SU-DHL-6 (cell line): ENCODE measurements at regions not wholly inside any gene's neighbourhood (a gene's known extent, or its start where the extent isn't known, plus 50 kb on each side); places are given as distances from the start of the nearest gene placed in this dataset.

Source experiments
- H2AFZ ChIP-seq: fragments of 200-600 bp; sonication (generic); 2 replicates; pipeline ENCODE4 v1.6.1; 2014; ENCODE audit warnings: low read depth, mild to moderate bottlenecking, moderate library complexity, mixed read lengths, antibody characterized with exemption, low read length; ENCODE audit not compliant: severe bottlenecking
- H3F3A ChIP-seq: fragments of 200-600 bp; shearing (Covaris generic); 2 replicates; pipeline ENCODE4 v1.6.0; 2016; ENCODE audit warnings: antibody characterized with exemption, mild to moderate bottlenecking; ENCODE audit not compliant: insufficient read depth
- H3K27ac ChIP-seq: fragments of 200-600 bp; sonication (generic); 2 replicates; pipeline ENCODE4 v1.5.1; 2016; ENCODE audit warnings: low read depth, mild to moderate bottlenecking, low read length, moderate library complexity, mixed read lengths
- H3K27me3 ChIP-seq: fragments of 200-600 bp; sonication (generic), shearing (Covaris generic); 2 replicates; pipeline ENCODE4 v1.6.0; 2014; ENCODE audit warnings: mild to moderate bottlenecking, low read length
- H3K36me3 ChIP-seq: fragments of 200-600 bp; sonication (generic); 2 replicates; pipeline ENCODE4 v1.6.1; 2014; ENCODE audit warnings: mild to moderate bottlenecking, low read length, mixed read lengths
- H3K4me2 ChIP-seq: fragments of 300-600, 200-600 bp; shearing (Covaris generic), sonication (generic); 2 replicates; pipeline ENCODE4 v1.6.0; 2014; ENCODE audit warnings: low read length, low read depth, mild to moderate bottlenecking; ENCODE audit not compliant: poor library complexity, severe bottlenecking
- H3K4me3 ChIP-seq: fragments of 200-600 bp; sonication (generic); 2 replicates; pipeline ENCODE4 v1.5.1; 2014; ENCODE audit warnings: antibody characterized with exemption, low read length, mild to moderate bottlenecking, mixed read lengths; ENCODE audit not compliant: insufficient read depth, poor library complexity, severe bottlenecking
- H3K79me2 ChIP-seq: fragments of 200-600 bp; sonication (generic); 2 replicates; pipeline ENCODE4 v1.6.1; 2014; ENCODE audit warnings: mild to moderate bottlenecking, low read length, moderate library complexity; ENCODE audit not compliant: insufficient read depth
- H3K9ac ChIP-seq: fragments of 200-600 bp; sonication (generic); 2 replicates; pipeline ENCODE4 v1.7.0; 2014; ENCODE audit warnings: mild to moderate bottlenecking, low read length
- H3K9me2 ChIP-seq: fragments of 200-600 bp; sonication (generic); replicated peaks from 2 replicates; pipeline ENCODE4 v1.6.1; 2014; ENCODE audit warnings: low read length; ENCODE audit not compliant: insufficient read depth
- H3K9me3 ChIP-seq: fragments of 200-600 bp; sonication (generic); 2 replicates; pipeline ENCODE4 v1.6.1; 2014; ENCODE audit warnings: low read length, mixed read lengths; ENCODE audit not compliant: insufficient read depth
- H4K20me1 ChIP-seq: fragments of 200-600 bp; sonication (generic); 2 replicates; pipeline ENCODE4 v1.6.1; 2014; ENCODE audit warnings: low read depth, mild to moderate bottlenecking, antibody characterized with exemption, low read length, moderate library complexity, mixed read lengths
- CTCF ChIP-seq: fragments of 200-600 bp; sonication (generic); IDR thresholded peaks from one replicate; pipeline ENCODE4 v1.5.1; 2017; ENCODE audit warnings: antibody characterized with exemption, mild to moderate bottlenecking, low read length, moderate library complexity; ENCODE audit not compliant: insufficient read depth, poor library complexity, severe bottlenecking
- EZH2phosphoT487 ChIP-seq: fragments of 200-600 bp; sonication (generic), shearing (Covaris generic); conservative IDR thresholded peaks from 2 replicates; pipeline ENCODE4 v1.6.1; 2018; ENCODE audit warnings: mild to moderate bottlenecking, antibody characterized with exemption, low read length, moderate library complexity, mixed read lengths

- no peaks in the 10 kb centered on the region for H3K9me3 ChIP-seq
- no peak overlapping the region for H2AFZ ChIP-seq
- H3K36me3 ChIP-seq: no peaks in the 10 kb centered on the region
- no peaks in the 10 kb centered on the region for H3K9me2 ChIP-seq
- H3K4me2 ChIP-seq: no peak overlapping the region
- H3F3A ChIP-seq: no peaks in the 10 kb centered on the region
- no peak for TF ChIP-seq EZH2phosphoT487
- TF ChIP-seq CTCF: no peak
- no peaks in the 10 kb centered on the region for H3K27me3 ChIP-seq
- no peaks in the 10 kb centered on the region for H3K79me2 ChIP-seq
- H4K20me1 ChIP-seq: no peaks in the 10 kb centered on the region
- H3K9ac ChIP-seq: no peak overlapping the region
- no peak overlapping the region for H3K4me3 ChIP-seq
- H3K27ac ChIP-seq: no peak overlapping the region
These were observed 864.9 kb upstream of the ZWINT start for GRCh38 chr10:57225920-57226319.

- Histone ChIP-seq H3K4me2 (no peak overlapping the region), H3K9ac (no peak overlapping the region), H3K36me3 (no peaks in the 10 kb centered on the region), H3K27ac (no peak overlapping the region), H3K79me2 (no peaks in the 10 kb centered on the region), H3K9me2 (no peaks in the 10 kb centered on the region), H2AFZ (no peak overlapping the region), H3K4me3 (no peak overlapping the region), H4K20me1 (no peaks in the 10 kb centered on the region), H3F3A (no peaks in the 10 kb centered on the region), H3K9me3 (no peaks in the 10 kb centered on the region), H3K27me3 (no peaks in the 10 kb centered on the region)
- TF ChIP-seq CTCF (no peak), EZH2phosphoT487 (no peak)
These were observed 863.8 kb upstream of the ZWINT start for GRCh38 chr10:57224811-57225210.

- H3K4me3 ChIP-seq: no peak overlapping the region
- H2AFZ ChIP-seq: no peak overlapping the region
- H3K9ac ChIP-seq: no peak overlapping the region
- H3K4me2 ChIP-seq: no peak overlapping the region
- H3K36me3 ChIP-seq: no peaks in the 10 kb centered on the region
- no peaks in the 10 kb centered on the region for H3K9me2 ChIP-seq
- no peaks in the 10 kb centered on the region for H3K9me3 ChIP-seq
- no peaks in the 10 kb centered on the region for H3K79me2 ChIP-seq
- no peaks in the 10 kb centered on the region for H4K20me1 ChIP-seq
- no peak for TF ChIP-seq CTCF
- TF ChIP-seq EZH2phosphoT487: no peak
- H3K27ac ChIP-seq: no peak overlapping the region
- H3K27me3 ChIP-seq: no peaks in the 10 kb centered on the region
- H3F3A ChIP-seq: no peaks in the 10 kb centered on the region
These were observed 861.5 kb upstream of the ZWINT start for GRCh38 chr10:57222603-57223002.

- Histone ChIP-seq H3F3A (no peaks in the 10 kb centered on the region), H3K27me3 (no peaks in the 10 kb centered on the region), H3K9me2 (no peaks in the 10 kb centered on the region), H3K27ac (no peak overlapping the region), H3K79me2 (no peaks in the 10 kb centered on the region), H3K9ac (no peak overlapping the region), H4K20me1 (no peaks in the 10 kb centered on the region), H3K4me2 (no peak overlapping the region), H3K36me3 (no peaks in the 10 kb centered on the region), H3K9me3 (no peaks in the 10 kb centered on the region), H2AFZ (no peak overlapping the region), H3K4me3 (no peak overlapping the region)
- TF ChIP-seq CTCF (no peak), EZH2phosphoT487 (no peak)
These were observed 861.1 kb upstream of the ZWINT start for GRCh38 chr10:57222129-57222528.
